AG09319 (cell line): ENCODE measurements at regions not wholly inside any gene's neighbourhood (a gene's known extent, or its start where the extent isn't known, plus 50 kb on each side); places are given as distances from the start of the nearest gene placed in this dataset.

Experiments used
- DNase-seq: peaks from one replicate; pipeline ENCODE4 v3.0.0-alpha.2; 2010; ENCODE audit warnings: low read depth; ENCODE audit errors: extremely low read depth
- CTCF ChIP-seq: IDR thresholded peaks from 2 replicates; pipeline ENCODE4 v1.5.1; 2011; ENCODE audit warnings: low read depth, mild to moderate bottlenecking, inconsistent platforms, low read length, moderate library complexity

DNA sequence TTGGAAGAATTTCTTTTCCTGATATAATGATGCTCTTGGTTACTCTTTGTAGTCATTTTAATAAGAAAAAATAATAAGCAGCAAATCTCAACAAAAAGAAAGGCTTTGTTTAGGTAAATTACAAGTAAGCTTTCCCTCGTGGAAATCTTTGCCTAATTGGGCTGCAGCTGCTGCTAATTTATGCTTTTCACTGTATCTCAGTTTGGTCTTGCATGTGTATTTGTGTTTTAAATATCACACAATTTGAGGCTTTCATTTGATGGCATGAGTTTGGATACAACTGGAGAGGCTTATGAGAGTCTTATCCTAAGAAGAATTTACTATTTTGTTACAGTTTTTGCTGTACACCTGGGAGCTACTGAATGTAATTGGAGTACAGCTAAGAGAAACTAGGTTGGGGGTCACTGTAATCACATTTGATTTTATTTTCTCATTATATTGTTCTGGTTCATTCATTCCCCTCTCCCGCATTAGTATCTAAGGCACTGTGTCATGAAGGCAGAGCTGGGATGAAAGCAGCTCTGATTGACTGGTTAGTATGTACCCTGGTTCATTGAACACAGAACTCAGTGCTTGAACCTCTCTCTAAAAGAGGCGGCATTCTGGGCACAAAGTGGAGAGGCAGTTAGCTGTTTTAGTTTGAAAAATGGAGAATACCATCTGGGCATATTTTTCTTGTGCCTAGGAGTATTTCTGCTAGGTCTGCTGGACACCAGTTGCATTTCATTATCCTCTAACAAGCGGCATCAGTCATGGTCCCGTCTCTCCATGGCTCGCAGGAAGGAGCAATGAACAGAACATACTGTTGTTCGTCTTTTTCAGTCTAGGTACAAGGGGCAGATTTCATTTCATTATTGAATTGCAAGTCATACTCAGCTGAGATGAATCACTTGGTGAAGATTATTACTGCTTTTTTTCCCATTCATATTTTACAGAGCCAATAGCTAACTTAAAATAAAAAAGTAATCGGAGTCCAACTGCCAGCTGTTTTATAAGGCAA, 118.0 kb upstream of the TMEM260 start:
- DNase-seq, result no peak
- TF ChIP-seq CTCF, result no peak

DNA sequence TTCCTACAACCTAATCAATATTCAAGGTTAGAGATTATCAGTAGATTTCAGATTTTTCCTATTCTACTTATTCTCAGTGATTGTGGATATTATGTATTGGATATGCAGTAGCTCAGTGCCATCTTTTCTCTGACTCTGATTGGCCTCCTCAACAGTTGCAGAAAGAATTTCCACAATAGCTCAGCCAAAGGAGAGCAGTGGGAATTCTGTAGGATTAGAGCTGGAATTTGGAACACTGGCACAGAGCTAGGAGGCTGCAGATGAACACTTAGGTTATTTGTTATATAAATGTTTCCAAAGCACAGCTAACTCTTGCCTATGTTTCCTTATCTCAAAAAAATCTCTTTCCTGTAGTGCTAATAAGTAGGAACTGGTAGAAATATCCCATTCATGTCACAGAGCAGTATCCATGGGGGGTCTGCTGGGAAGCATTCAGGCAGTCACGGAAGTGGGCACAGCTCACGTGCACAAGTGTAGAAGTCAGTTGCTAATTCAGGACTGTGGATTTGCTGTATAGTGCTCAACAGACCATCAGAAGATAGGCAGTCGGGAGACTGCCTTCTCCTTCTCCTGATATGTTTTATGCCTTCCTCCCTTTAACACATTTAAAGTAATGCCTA, 116.2 kb upstream of the TMEM260 start:
- no peak for TF ChIP-seq CTCF
- no peak for DNase-seq

- no peak for DNase-seq
- no peak for TF ChIP-seq CTCF
Observed at GRCh38 chr14:56471056-56471455, 108.5 kb upstream of the TMEM260 start.

DNA sequence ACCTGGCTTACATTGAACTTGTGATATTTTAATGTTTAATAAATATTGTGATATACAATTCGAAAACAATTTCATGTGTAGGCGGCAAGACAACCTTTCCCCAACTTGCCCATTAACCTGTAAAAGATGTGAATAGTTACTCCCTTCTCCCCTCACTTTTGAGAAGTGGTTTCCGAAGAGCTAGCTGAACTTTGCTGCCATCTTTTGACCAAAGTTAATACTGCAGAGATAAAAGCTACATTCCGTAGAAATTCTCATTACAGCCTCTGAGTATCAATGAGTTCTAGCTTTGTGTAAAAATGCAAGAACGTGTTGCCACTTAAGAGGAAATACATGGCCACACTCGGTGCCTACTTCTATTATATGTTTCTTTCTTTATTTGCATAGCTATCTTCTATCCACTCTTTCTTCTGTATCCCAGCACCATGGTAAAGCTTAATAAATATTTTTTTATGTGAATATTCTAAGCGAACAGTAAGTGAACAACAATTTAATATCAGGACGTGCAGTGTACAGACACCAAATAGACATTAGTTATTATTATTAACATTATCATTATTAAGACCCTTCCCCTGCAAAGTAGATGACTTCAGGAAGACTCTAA, 105.1 kb upstream of the TMEM260 start:
- peak; percentile 4 for DNase-seq
- TF ChIP-seq CTCF, result peak; percentile 86

- DNase-seq, result no peak
- TF ChIP-seq CTCF, result no peak; the same call in 1 of the 2 replicates
Observed at GRCh38 chr14:56482310-56482911, 97.2 kb upstream of the TMEM260 start.

- peak; percentile 51 for TF ChIP-seq CTCF
- peak; percentile 2 for DNase-seq
Observed at GRCh38 chr14:56487090-56487667, 92.4 kb upstream of the TMEM260 start.
